IMR-90 (cell line): ENCODE measurements at regions not wholly inside any gene's neighbourhood (a gene's known extent, or its start where the extent isn't known, plus 50 kb on each side); places are given as distances from the start of the nearest gene placed in this dataset.
A peak's percentile ranks its signal among the peaks of the same experiment; 100 is the strongest.

Experiments used
- ATAC-seq: fragments of 200-7000 bp; cut with Tn5 transposase; 2 replicates; pipeline ENCODE4 v1.9.1; 2020; ENCODE audit warnings: low read depth, mild to moderate bottlenecking, moderate library complexity
- BruUV-seq: library from RNA; stranded (reverse); fragments of 400-500 nt; replicated peaks from 2 replicates; lab custom pipeline; 2021; lab: Mats Ljungman, UMichigan
- CTCF ChIA-PET: fragments of 300-600 bp; formaldehyde crosslinking; extraction: SDS; loops from one replicate; lab custom pipeline; 2021; ENCODE audit warnings: antibody characterized with exemption; lab: Yijun Ruan, JAX
- POLR2A ChIA-PET: fragments of 300-600 bp; sonication (Branson Sonifier 250); formaldehyde crosslinking; loops from one replicate; lab custom pipeline; 2022; ENCODE audit warnings: antibody characterized with exemption; ENCODE audit not compliant: unreplicated experiment; lab: Charles Lee
- DNase-seq: peaks from one replicate; pipeline ENCODE4 v3.0.0; 2013
- H2AFZ ChIP-seq: replicated peaks from 2 replicates; pipeline ENCODE3; 2013; ENCODE audit warnings: low read length, mild to moderate bottlenecking; ENCODE audit not compliant: poor library complexity
- H2AK5ac ChIP-seq: 2 replicates; pipeline ENCODE4 v1.6.1; 2013; ENCODE audit warnings: low read depth, low read length, inconsistent platforms
- H2AK9ac ChIP-seq: replicated peaks from 2 replicates; pipeline ENCODE3; 2013; ENCODE audit warnings: mild to moderate bottlenecking, low read depth, low read length, moderate library complexity; ENCODE audit not compliant: poor library complexity
- H2BK120ac ChIP-seq: 2 replicates; pipeline ENCODE4 v1.6.1; 2013; ENCODE audit warnings: low read depth, low read length, inconsistent platforms
- H2BK15ac ChIP-seq: 3 replicates; pipeline ENCODE4 v1.6.1; 2013; ENCODE audit warnings: low read depth, low read length, inconsistent platforms
- H2BK20ac ChIP-seq: 2 replicates; pipeline ENCODE4 v1.6.1; 2013; ENCODE audit warnings: low read depth, mild to moderate bottlenecking, inconsistent platforms, low read length, moderate library complexity
- H2BK5ac ChIP-seq: 2 replicates; pipeline ENCODE4 v1.6.1; 2013; ENCODE audit warnings: mild to moderate bottlenecking, low read depth, low read length, inconsistent platforms; ENCODE audit not compliant: poor library complexity, severe bottlenecking
- H3K14ac ChIP-seq: replicated peaks from 2 replicates; pipeline ENCODE4 v1.6.1; 2013; ENCODE audit warnings: low read depth, low read length, inconsistent platforms
- H3K18ac ChIP-seq: 2 replicates; pipeline ENCODE4 v1.6.1; 2013; ENCODE audit warnings: low read depth, low read length, control low read depth
- H3K23ac ChIP-seq: 2 replicates; pipeline ENCODE4 v1.6.1; 2013; ENCODE audit warnings: low read depth, low read length, inconsistent platforms
- H3K27ac ChIP-seq: 2 replicates; pipeline ENCODE4 v1.5.1; 2013; ENCODE audit warnings: mild to moderate bottlenecking, control low read depth, low read length; ENCODE audit not compliant: insufficient read depth
- H3K27me3 ChIP-seq: 2 replicates; pipeline ENCODE4 v1.6.1; 2013; ENCODE audit warnings: low read length; ENCODE audit not compliant: control insufficient read depth, insufficient read depth
- H3K36me3 ChIP-seq: 2 replicates; pipeline ENCODE4 v1.6.1; 2013; ENCODE audit warnings: low read length, mixed read lengths; ENCODE audit not compliant: control insufficient read depth, insufficient read depth
- H3K4ac ChIP-seq: 2 replicates; pipeline ENCODE4 v1.6.1; 2013; ENCODE audit warnings: low read depth, low read length, inconsistent platforms
- H3K4me1 ChIP-seq: 2 replicates; pipeline ENCODE4 v1.6.1; 2013; ENCODE audit warnings: low read length, mixed read lengths; ENCODE audit not compliant: control insufficient read depth, insufficient read depth
- H3K4me2 ChIP-seq: 2 replicates; pipeline ENCODE4 v1.6.1; 2013; ENCODE audit warnings: low read depth, mild to moderate bottlenecking, control low read depth, low read length, moderate library complexity
- H3K4me3 ChIP-seq: 2 replicates; pipeline ENCODE4 v1.5.1; 2013; ENCODE audit warnings: low read depth, mild to moderate bottlenecking, control low read depth, low read length, moderate library complexity; ENCODE audit not compliant: insufficient read depth
- H3K56ac ChIP-seq: 2 replicates; pipeline ENCODE4 v1.6.1; 2013; ENCODE audit warnings: low read length, inconsistent platforms; ENCODE audit not compliant: insufficient read depth; ENCODE audit errors: extremely low read depth
- H3K79me1 ChIP-seq, 2 experiments: 2 replicates each; pipeline ENCODE4 v1.6.1; 2013; ENCODE audit warnings: low read length in 2 of 2, inconsistent platforms in 1 of 2, low read depth in 1 of 2
- H3K9ac ChIP-seq: 2 replicates; pipeline ENCODE4 v1.6.1; 2013; ENCODE audit warnings: low read depth, low read length, control low read depth
- H3K9me1 ChIP-seq: 2 replicates; pipeline ENCODE4 v1.6.1; 2013; ENCODE audit warnings: low read length, inconsistent platforms; ENCODE audit not compliant: insufficient read depth
- H3K9me3 ChIP-seq: 2 replicates; pipeline ENCODE4 v1.6.1; 2013; ENCODE audit warnings: low read length; ENCODE audit not compliant: control insufficient read depth, insufficient read depth
- H4K20me1 ChIP-seq: 2 replicates; pipeline ENCODE4 v1.6.1; 2013; ENCODE audit warnings: low read length, inconsistent platforms; ENCODE audit not compliant: insufficient read depth
- H4K5ac ChIP-seq: 2 replicates; pipeline ENCODE4 v1.6.1; 2013; ENCODE audit warnings: mild to moderate bottlenecking, low read depth, low read length, control low read depth
- H4K8ac ChIP-seq, 2 experiments: 2 replicates each; pipeline ENCODE4 v1.6.1; 2013; ENCODE audit warnings: low read depth in 2 of 2, low read length in 2 of 2, control low read depth in 1 of 2, inconsistent platforms in 1 of 2
- H4K91ac ChIP-seq: 2 replicates; pipeline ENCODE4 v1.6.1; 2013; ENCODE audit warnings: low read depth, low read length, inconsistent platforms; ENCODE audit not compliant: insufficient read depth
- BHLHE40 ChIP-seq: fragments of 150-350 bp; IDR thresholded peaks from 2 replicates; pipeline ENCODE4 v1.6.1; 2016; ENCODE audit warnings: mild to moderate bottlenecking, low read depth, low read length
- CEBPB ChIP-seq: IDR thresholded peaks from 2 replicates; pipeline ENCODE4 v1.6.1; 2012; ENCODE audit warnings: low read depth, low read length, improper control_type of control experiment
- MAFK ChIP-seq: IDR thresholded peaks from 2 replicates; pipeline ENCODE4 v1.6.1; 2012; ENCODE audit warnings: low read depth, low read length, improper control_type of control experiment
- MAZ ChIP-seq: IDR thresholded peaks from 2 replicates; pipeline ENCODE4 v1.6.1; 2012; ENCODE audit warnings: low read depth, mild to moderate bottlenecking, low read length, improper control_type of control experiment, moderate library complexity, borderline replicate concordance
- MXI1 ChIP-seq: IDR thresholded peaks from 2 replicates; pipeline ENCODE4 v1.6.1; 2012; ENCODE audit warnings: low read depth, mild to moderate bottlenecking, low read length, moderate library complexity, borderline replicate concordance
- POLR2A ChIP-seq: IDR thresholded peaks from 2 replicates; pipeline ENCODE4 v1.6.1; 2012; ENCODE audit warnings: mild to moderate bottlenecking, low read depth, low read length
- WGBS, 2 experiments: methylation state at CpG; one replicate each; pipeline versions ENCODE4 v1.1.5 to v1.1.7; 2013; ENCODE audit warnings: missing lambda C conversion rate in 2 of 2; ENCODE audit not compliant: insufficient read length in 1 of 2; ENCODE audit errors: extremely low coverage in 2 of 2; 5-methylcytosine and 5-hydroxymethylcytosine counted together
- dilution Hi-C: fragments of 300-500 bp; cut with HindIII; formaldehyde crosslinking; loops from one replicate; pipeline ENCODE4 v1.14.3; 2018; ENCODE audit warnings: low sequenced_read_pairs; ENCODE audit not compliant: unreplicated experiment
- in situ Hi-C: fragments of 300-500 bp; cut with MboI; formaldehyde crosslinking; loops from 3 replicates; pipeline ENCODE4 v1.14.3; 2019; ENCODE audit warnings: low sequenced_read_pairs, inconsistent platforms, mixed read lengths
- intact Hi-C: fragments of 100-400 bp; cut with micrococcal nuclease; formaldehyde crosslinking; loops from 2 replicates; pipeline ENCODE4 v1.10.0; 2022

DNA sequence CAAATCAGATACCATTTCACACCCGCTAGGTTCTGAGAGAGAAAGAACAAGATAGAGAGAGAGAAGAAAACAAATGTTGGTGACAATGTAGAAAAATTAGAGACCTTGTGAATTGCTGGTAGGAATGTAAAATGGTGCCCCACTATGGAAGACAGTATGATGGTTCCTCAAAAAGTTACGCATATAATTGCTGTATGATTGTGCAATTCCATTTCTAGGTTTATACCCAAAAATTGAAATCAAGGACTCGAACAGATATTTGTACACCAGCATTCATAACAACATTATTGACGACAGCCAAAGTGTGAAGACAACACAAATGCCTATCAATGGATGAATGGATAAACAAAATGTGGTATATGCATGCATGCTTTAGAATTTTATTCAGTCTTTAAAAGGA, 74.5 kb upstream of the MAP3K1 start:
- H3K79me1 ChIP-seq = no peaks in the 10 kb centered on the region
- intact Hi-C loops (no loop called here), dilution Hi-C loops (no loop called here), in situ Hi-C loops (no loop called here)
- peaks cover 3% of the 10 kb centered on the region for H3K4me1 ChIP-seq
- ChIA-PET POLR2A (no interaction called here), CTCF (no interaction called here)
- H2BK5ac ChIP-seq = no peak overlapping the region
- H3K36me3 ChIP-seq = no peaks in the 10 kb centered on the region
- ATAC-seq = no peak
- BruUV-seq = no TSS peak
- no peak overlapping the region for H3K4me2 ChIP-seq
- no peak for DNase-seq
- H2BK20ac ChIP-seq = no peak overlapping the region
- no peak for TF ChIP-seq BHLHE40
- no peak for TF ChIP-seq MAFK
- peak; percentile 75 for TF ChIP-seq CEBPB
- TF ChIP-seq POLR2A = no peak
- no peak for TF ChIP-seq MXI1
- TF ChIP-seq MAZ = no peak
- no peak overlapping the region for H2BK15ac ChIP-seq
- no peak overlapping the region for H4K91ac ChIP-seq
- H3K9me3 ChIP-seq = no peaks in the 10 kb centered on the region
- WGBS, 2 experiments = no CpG with 5 or more reads among the region's 4 CpGs
- H3K4me3 ChIP-seq = no peak overlapping the region
- H2AK5ac ChIP-seq = no peak overlapping the region
- H2AFZ ChIP-seq = no peak overlapping the region
- H4K20me1 ChIP-seq = no peaks in the 10 kb centered on the region
- no peak overlapping the region for H3K14ac ChIP-seq
- H3K23ac ChIP-seq = no peak overlapping the region
- H3K18ac ChIP-seq = no peak overlapping the region
- 0 out of 2 replicates have a peak, but pooled peaks cover 3% of the 10 kb centered on the region for H3K9me1 ChIP-seq
- H4K8ac ChIP-seq = no peak overlapping the region
- H3K9ac ChIP-seq = no peak overlapping the region
- H3K27ac ChIP-seq = no peak overlapping the region
- H3K27me3 ChIP-seq = no peaks in the 10 kb centered on the region
- no peak overlapping the region for H2BK120ac ChIP-seq
- H3K4ac ChIP-seq = no peak overlapping the region
- H3K56ac ChIP-seq = no peak overlapping the region
- no peak overlapping the region for H4K5ac ChIP-seq
- H2AK9ac ChIP-seq = no peak overlapping the region
